OCI-LY1 (cell line): ENCODE measurements at regions not wholly inside any gene's neighbourhood (a gene's known extent, or its start where the extent isn't known, plus 50 kb on each side); places are given as distances from the start of the nearest gene placed in this dataset.

Source experiments
- H2AFZ ChIP-seq: fragments of 200-600 bp; sonication (generic), shearing (Covaris generic); 2 replicates; pipeline ENCODE4 v1.6.0; 2014; ENCODE audit warnings: antibody characterized with exemption, mild to moderate bottlenecking, low read length
- H3F3A ChIP-seq: fragments of 200-600 bp; sonication (generic), shearing (Covaris generic); 2 replicates; pipeline ENCODE4 v1.6.0; 2014; ENCODE audit warnings: mild to moderate bottlenecking, antibody characterized with exemption, low read length, moderate library complexity; ENCODE audit not compliant: insufficient read depth
- H3K27ac ChIP-seq: fragments of 200-600 bp; sonication (generic); 2 replicates; pipeline ENCODE4 v1.5.1; 2014; ENCODE audit warnings: low read length, mixed run types, mild to moderate bottlenecking, low read depth; ENCODE audit not compliant: poor library complexity, severe bottlenecking
- H3K27me3 ChIP-seq: fragments of 200-600 bp; sonication (generic); 2 replicates; pipeline ENCODE4 v1.6.0; 2014; ENCODE audit warnings: antibody characterized with exemption, mild to moderate bottlenecking, low read length, moderate library complexity; ENCODE audit not compliant: insufficient read depth
- H3K36me3 ChIP-seq: fragments of 200-600 bp; sonication (generic); 2 replicates; pipeline ENCODE4 v1.6.1; 2014; ENCODE audit warnings: mild to moderate bottlenecking, antibody characterized with exemption, low read length, moderate library complexity, mixed read lengths; ENCODE audit not compliant: insufficient read depth
- H3K4me1 ChIP-seq: fragments of 200-600 bp; sonication (generic); 2 replicates; pipeline ENCODE4 v1.5.1; 2014; ENCODE audit warnings: mild to moderate bottlenecking, low read length, moderate library complexity; ENCODE audit not compliant: insufficient read depth, severe bottlenecking
- H3K4me2 ChIP-seq: fragments of 200-600 bp; sonication (generic), shearing (Covaris generic); 2 replicates; pipeline ENCODE4 v1.6.1; 2014; ENCODE audit warnings: low read length
- H3K4me3 ChIP-seq: fragments of 200-600 bp; sonication (generic); 2 replicates; pipeline ENCODE4 v1.5.1; 2014; ENCODE audit warnings: low read length, low read depth, mild to moderate bottlenecking, mixed read lengths; ENCODE audit not compliant: poor library complexity, severe bottlenecking
- H3K79me2 ChIP-seq: fragments of 200-600 bp; shearing (Covaris generic); 2 replicates; pipeline ENCODE4 v1.6.1; 2016; ENCODE audit warnings: mixed run types, low read length, mixed read lengths; ENCODE audit not compliant: insufficient read depth
- H3K9ac ChIP-seq: fragments of 200-600 bp; sonication (generic), shearing (Covaris generic); 2 replicates; pipeline ENCODE4 v1.6.1; 2014; ENCODE audit warnings: mild to moderate bottlenecking, low read length, mixed read lengths
- H3K9me2 ChIP-seq: fragments of 200-600 bp; sonication (generic), shearing (Covaris generic); 2 replicates; pipeline ENCODE4 v1.6.1; 2014; ENCODE audit warnings: low read depth, mild to moderate bottlenecking, low read length, mixed read lengths
- H3K9me3 ChIP-seq: fragments of 200-600 bp; shearing (Covaris generic); 2 replicates; pipeline ENCODE4 v1.6.1; 2014; ENCODE audit warnings: low read length, mixed read lengths
- H4K20me1 ChIP-seq: fragments of 200-600 bp; sonication (generic), shearing (Covaris generic); 2 replicates; pipeline ENCODE4 v1.6.0; 2016; ENCODE audit warnings: mild to moderate bottlenecking, low read length; ENCODE audit not compliant: insufficient read depth
- EZH2 ChIP-seq: fragments of 200-600 bp; sonication (generic), shearing (Covaris generic); IDR thresholded peaks from 2 replicates; pipeline ENCODE4 v1.8.0; 2017; ENCODE audit warnings: borderline replicate concordance, mixed run types, mild to moderate bottlenecking, antibody characterized with exemption, low read length, moderate library complexity, mixed read lengths
- TF ChIP-seq, protein P1 (sequence below): fragments of 200-600 bp; sonication (generic), shearing (Covaris generic); IDR thresholded peaks from 2 replicates; pipeline ENCODE4 v1.5.1; 2017; ENCODE audit warnings: mild to moderate bottlenecking, antibody characterized with exemption, low read length, moderate library complexity, mixed read lengths

GRCh38 chr3:89877230-89877629 is 769.8 kb downstream of the EPHA3 start:
- Histone ChIP-seq H3F3A (no peaks in the 10 kb centered on the region), H3K36me3 (no peaks in the 10 kb centered on the region), H3K79me2 (no peaks in the 10 kb centered on the region), H3K4me2 (no peak overlapping the region), H3K27ac (no peak overlapping the region), H4K20me1 (no peaks in the 10 kb centered on the region), H3K9me3 (no peaks in the 10 kb centered on the region), H3K4me1 (no peaks in the 10 kb centered on the region), H3K27me3 (no peaks in the 10 kb centered on the region), H3K9ac (no peak overlapping the region), H3K4me3 (no peak overlapping the region), H2AFZ (no peak overlapping the region), H3K9me2 (no peaks in the 10 kb centered on the region)
- TF ChIP-seq, protein P1, sequence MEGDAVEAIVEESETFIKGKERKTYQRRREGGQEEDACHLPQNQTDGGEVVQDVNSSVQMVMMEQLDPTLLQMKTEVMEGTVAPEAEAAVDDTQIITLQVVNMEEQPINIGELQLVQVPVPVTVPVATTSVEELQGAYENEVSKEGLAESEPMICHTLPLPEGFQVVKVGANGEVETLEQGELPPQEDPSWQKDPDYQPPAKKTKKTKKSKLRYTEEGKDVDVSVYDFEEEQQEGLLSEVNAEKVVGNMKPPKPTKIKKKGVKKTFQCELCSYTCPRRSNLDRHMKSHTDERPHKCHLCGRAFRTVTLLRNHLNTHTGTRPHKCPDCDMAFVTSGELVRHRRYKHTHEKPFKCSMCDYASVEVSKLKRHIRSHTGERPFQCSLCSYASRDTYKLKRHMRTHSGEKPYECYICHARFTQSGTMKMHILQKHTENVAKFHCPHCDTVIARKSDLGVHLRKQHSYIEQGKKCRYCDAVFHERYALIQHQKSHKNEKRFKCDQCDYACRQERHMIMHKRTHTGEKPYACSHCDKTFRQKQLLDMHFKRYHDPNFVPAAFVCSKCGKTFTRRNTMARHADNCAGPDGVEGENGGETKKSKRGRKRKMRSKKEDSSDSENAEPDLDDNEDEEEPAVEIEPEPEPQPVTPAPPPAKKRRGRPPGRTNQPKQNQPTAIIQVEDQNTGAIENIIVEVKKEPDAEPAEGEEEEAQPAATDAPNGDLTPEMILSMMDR = no peak
- no peak for TF ChIP-seq EZH2

DNA sequence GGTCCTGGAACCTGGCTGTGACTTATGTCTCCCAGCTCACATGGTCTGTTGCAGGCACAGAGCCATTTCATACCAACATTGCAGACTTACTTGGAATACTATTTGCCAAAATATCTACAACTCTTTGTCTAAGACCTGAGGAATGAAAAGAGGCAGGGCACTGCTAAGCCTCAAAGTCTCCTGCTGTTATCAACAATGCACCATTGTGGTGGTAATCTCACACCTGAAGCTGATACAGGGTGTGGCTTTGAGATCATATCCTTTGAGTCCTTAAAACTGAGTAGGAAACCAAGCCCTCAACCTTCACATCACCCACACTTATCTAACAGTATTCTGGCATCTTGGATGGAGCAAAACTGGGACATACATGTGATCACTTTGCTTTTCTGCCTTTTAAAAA is 782.0 kb downstream of the EPHA3 start:
- no peaks in the 10 kb centered on the region for H3K27me3 ChIP-seq
- H2AFZ ChIP-seq = no peak overlapping the region

GRCh38 chr3:89908711-89909213 is 801.3 kb downstream of the EPHA3 start:
- Histone ChIP-seq H3K9ac (no peak overlapping the region), H2AFZ (no peak overlapping the region), H3K9me3 (no peaks in the 10 kb centered on the region), H3K27ac (no peak overlapping the region), H3K4me1 (no peaks in the 10 kb centered on the region), H3F3A (no peaks in the 10 kb centered on the region), H4K20me1 (no peaks in the 10 kb centered on the region), H3K27me3 (no peaks in the 10 kb centered on the region), H3K9me2 (no peaks in the 10 kb centered on the region), H3K4me3 (no peak overlapping the region), H3K79me2 (no peaks in the 10 kb centered on the region), H3K4me2 (no peak overlapping the region), H3K36me3 (no peaks in the 10 kb centered on the region)
- TF ChIP-seq EZH2 = no peak
- TF ChIP-seq, protein P1 = no peak

More for the DNA sequence above, 782.0 kb downstream of the EPHA3 start:
- Histone ChIP-seq H3K4me3 (no peak overlapping the region), H3K9me2 (no peaks in the 10 kb centered on the region), H3K79me2 (no peaks in the 10 kb centered on the region), H3K27ac (no peak overlapping the region), H3K36me3 (no peaks in the 10 kb centered on the region), H3K9ac (no peak overlapping the region), H3K4me1 (no peaks in the 10 kb centered on the region), H3K9me3 (no peaks in the 10 kb centered on the region), H4K20me1 (no peaks in the 10 kb centered on the region), H3F3A (no peaks in the 10 kb centered on the region), H3K4me2 (no peak overlapping the region)
- TF ChIP-seq, protein P1 = no peak
- TF ChIP-seq EZH2 = no peak
